HuH-7.5 (cell line): ENCODE measurements at regions not wholly inside any gene's neighbourhood (a gene's known extent, or its start where the extent isn't known, plus 50 kb on each side); places are given as distances from the start of the nearest gene placed in this dataset.
"Not testable (repeated sequence)": the region's sequence is repeated elsewhere in the genome, so short reads cannot be mapped to it uniquely, and the experiment has no call there.

Source experiments
- DNase-seq: peaks from one replicate; pipeline ENCODE4 v3.0.0; 2011; ENCODE audit warnings: low spot score

GRCh38 chr14:57150449-57150848 lies 118.3 kb downstream of the EXOC5 start:
- DNase-seq: no peak

GRCh38 chr14:57139173-57139572 lies 129.5 kb downstream of the EXOC5 start:
- no peak for DNase-seq

GRCh38 chr14:57136669-57137328 lies 131.9 kb downstream of the EXOC5 start:
- DNase-seq: no peak

- not testable (repeated sequence) for DNase-seq
Measured at GRCh38 chr14:57127809-57128208, 140.9 kb downstream of the EXOC5 start.

GRCh38 chr14:57122129-57122528 lies 146.6 kb downstream of the EXOC5 start:
- DNase-seq: no peak

GRCh38 chr14:57112072-57112807 lies 156.5 kb downstream of the EXOC5 start:
- not testable (repeated sequence) for DNase-seq

- not testable (repeated sequence) for DNase-seq
Measured at GRCh38 chr14:57110411-57110810, 158.3 kb downstream of the EXOC5 start.

- DNase-seq: no peak
Measured at GRCh38 chr14:57091030-57091608, 177.6 kb downstream of the EXOC5 start.

- DNase-seq: no peak
Measured at GRCh38 chr14:57089901-57090300, 178.8 kb downstream of the EXOC5 start.

GRCh38 chr14:57087841-57088240 lies 180.9 kb downstream of the EXOC5 start:
- DNase-seq: no peak

GRCh38 chr14:57086271-57087162 lies 182.2 kb downstream of the EXOC5 start:
- DNase-seq: no peak

GRCh38 chr14:57085801-57086200 lies 182.9 kb downstream of the EXOC5 start:
- DNase-seq: no peak

GRCh38 chr14:57085043-57085442 lies 183.7 kb downstream of the EXOC5 start:
- DNase-seq: no peak

- no peak for DNase-seq
Measured at GRCh38 chr14:57080691-57081090, 188.0 kb downstream of the EXOC5 start.

GRCh38 chr14:57078054-57078453 lies 190.7 kb downstream of the EXOC5 start:
- DNase-seq: no peak

GRCh38 chr14:57073986-57074385 lies 194.7 kb downstream of the EXOC5 start:
- no peak for DNase-seq

GRCh38 chr14:57071639-57072038 lies 197.1 kb downstream of the EXOC5 start:
- no peak for DNase-seq

- DNase-seq: no peak
Measured at GRCh38 chr14:57069702-57070101, 199.0 kb downstream of the EXOC5 start.

GRCh38 chr14:57068511-57068910 lies 200.2 kb downstream of the EXOC5 start:
- DNase-seq: no peak

GRCh38 chr14:57066887-57067513 lies 201.7 kb downstream of the EXOC5 start:
- DNase-seq: peak; percentile 26

GRCh38 chr14:57066463-57066862 lies 202.2 kb downstream of the EXOC5 start:
- no peak for DNase-seq
